ENCODE measurements at regions not wholly inside any gene's neighbourhood (a gene's known extent, or its start where the extent isn't known, plus 50 kb on each side); places are given as distances from the start of the nearest gene placed in this dataset.

GRCh38 chr3:161555320-161555719 is 58.7 kb downstream of the OTOL1 start:
- DNase-seq, result no peak

- DNase-seq, result no peak
Observed at GRCh38 chr3:161556533-161556932, 59.9 kb downstream of the OTOL1 start.

GRCh38 chr3:161556941-161557340 is 60.3 kb downstream of the OTOL1 start:
- DNase-seq, result no peak

GRCh38 chr3:161557445-161558150 is 61.0 kb downstream of the OTOL1 start:
- DNase-seq, result no peak

- DNase-seq, result no peak
Observed at GRCh38 chr3:161558236-161558635, 61.6 kb downstream of the OTOL1 start.

GRCh38 chr3:161559177-161559998 is 62.8 kb downstream of the OTOL1 start:
- DNase-seq, result peak; percentile 40

- DNase-seq, result peak; percentile 37
Observed at GRCh38 chr3:161560008-161560637, 63.5 kb downstream of the OTOL1 start.

GRCh38 chr3:161567577-161568361 is 71.2 kb downstream of the OTOL1 start:
- DNase-seq, result no peak

- DNase-seq, result no peak
Observed at GRCh38 chr3:161568671-161569070, 72.1 kb downstream of the OTOL1 start.

- no peak for DNase-seq
Observed at GRCh38 chr3:161571951-161572350, 75.3 kb downstream of the OTOL1 start.

- DNase-seq, result no peak
Observed at GRCh38 chr3:161573136-161573535, 76.5 kb downstream of the OTOL1 start.

- DNase-seq, result no peak
Observed at GRCh38 chr3:161575901-161576300, 79.3 kb downstream of the OTOL1 start.

GRCh38 chr3:161576311-161576710 is 79.7 kb downstream of the OTOL1 start:
- no peak for DNase-seq

- DNase-seq, result no peak
Observed at GRCh38 chr3:161576714-161577510, 80.3 kb downstream of the OTOL1 start.

- DNase-seq, result no peak
Observed at GRCh38 chr3:161577662-161578061, 81.1 kb downstream of the OTOL1 start.

- DNase-seq, result no peak
Observed at GRCh38 chr3:161579395-161580126, 83.0 kb downstream of the OTOL1 start.

- DNase-seq, result no peak
Observed at GRCh38 chr3:161585922-161586321, 89.3 kb downstream of the OTOL1 start.

- DNase-seq, result no peak
Observed at GRCh38 chr3:161586556-161587235, 90.1 kb downstream of the OTOL1 start.

GRCh38 chr3:161598639-161599038 is 102.0 kb downstream of the OTOL1 start:
- peak; percentile 29 for DNase-seq

GRCh38 chr3:161599697-161600096 is 103.1 kb downstream of the OTOL1 start:
- no peak for DNase-seq

- peak; percentile 77 for DNase-seq
Observed at GRCh38 chr3:161600173-161600572, 103.6 kb downstream of the OTOL1 start.

Data from MV-4-11 (cell line).